Inferior parietal cortex (tissue), 1 donor: ENCODE measurements at regions not wholly inside any gene's neighbourhood (a gene's known extent, or its start where the extent isn't known, plus 50 kb on each side); places are given as distances from the start of the nearest gene placed in this dataset.

Experiments used
- DNase-seq: peaks from one replicate; pipeline ENCODE4 v3.0.0-alpha.2; 2016; ENCODE audit errors: extremely low spot score

DNA sequence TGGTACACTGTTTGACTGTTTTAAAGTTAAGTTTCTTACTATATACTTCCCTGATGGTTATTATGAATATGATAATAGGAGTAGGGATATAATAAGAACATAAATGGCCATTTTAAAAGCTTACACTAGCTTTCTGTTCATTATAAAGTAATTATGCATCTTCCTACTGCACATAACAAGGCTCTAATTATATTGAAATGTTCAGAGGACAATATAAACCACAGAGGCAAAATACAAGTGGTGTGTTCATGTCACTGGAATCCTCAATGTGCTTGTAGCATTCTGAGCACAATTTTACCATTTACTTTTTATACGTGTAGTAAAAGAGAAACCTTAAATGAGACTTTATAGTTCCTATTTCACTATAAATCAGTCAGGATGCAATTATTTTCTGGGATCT is 268.3 kb downstream of the TMA16 start:
- DNase-seq = no peak

DNA sequence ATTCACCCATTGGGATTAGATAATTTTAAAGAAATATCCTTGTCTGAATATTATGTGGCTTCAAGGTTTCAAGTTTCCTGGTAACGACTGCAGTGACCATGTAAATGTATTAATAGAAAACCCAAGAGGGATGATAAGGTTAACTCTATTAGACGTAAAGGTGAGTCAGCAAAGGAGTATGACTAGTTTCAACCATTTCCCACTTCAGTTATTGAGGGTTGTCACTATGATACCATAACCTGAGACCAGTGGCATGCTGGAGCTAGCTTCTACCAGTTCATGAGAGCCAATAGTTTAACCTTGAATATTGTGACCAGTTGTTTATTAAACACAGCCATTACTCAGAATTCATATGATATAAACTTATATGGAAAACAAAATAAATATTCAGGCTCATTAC is 270.1 kb downstream of the TMA16 start:
- DNase-seq = no peak

DNA sequence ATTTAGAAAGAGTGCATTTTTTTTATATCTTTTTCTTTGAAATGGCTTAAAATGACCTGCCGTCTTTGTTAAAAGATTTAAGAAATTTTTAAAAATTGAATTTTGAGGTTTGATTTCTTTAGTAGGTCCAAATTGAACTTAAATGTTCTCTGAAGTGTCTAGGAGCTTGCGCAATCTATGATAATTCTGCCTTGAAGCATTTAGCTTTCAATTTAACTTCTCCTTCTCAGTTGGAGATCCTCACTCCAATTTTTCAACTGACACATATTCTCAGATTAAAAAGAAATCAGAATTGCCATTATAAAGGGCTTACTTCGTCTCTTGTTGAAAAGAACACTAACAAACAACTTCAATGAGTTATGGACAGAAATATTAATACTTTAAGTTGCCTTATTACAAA is 273.5 kb downstream of the TMA16 start:
- DNase-seq = no peak

DNA sequence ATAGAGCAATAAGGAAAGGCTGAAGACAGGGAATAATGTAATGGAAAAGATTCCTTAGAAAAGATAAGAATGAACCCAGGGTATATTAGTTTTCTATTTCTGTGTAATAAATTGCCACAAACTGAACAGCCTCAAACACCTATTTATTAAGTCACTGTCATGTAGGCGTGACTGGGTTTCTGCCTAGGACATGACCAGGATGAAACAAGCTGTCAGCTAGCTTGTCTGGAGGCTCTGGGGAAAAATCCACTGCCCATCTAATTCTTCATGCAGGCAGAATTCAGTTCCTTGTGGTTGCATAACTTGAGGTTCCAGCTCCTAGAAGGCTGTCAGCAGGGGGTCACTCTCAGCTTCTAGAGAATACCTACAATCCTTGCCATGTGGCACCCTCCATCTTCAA is 277.7 kb downstream of the TMA16 start:
- no peak for DNase-seq

DNA sequence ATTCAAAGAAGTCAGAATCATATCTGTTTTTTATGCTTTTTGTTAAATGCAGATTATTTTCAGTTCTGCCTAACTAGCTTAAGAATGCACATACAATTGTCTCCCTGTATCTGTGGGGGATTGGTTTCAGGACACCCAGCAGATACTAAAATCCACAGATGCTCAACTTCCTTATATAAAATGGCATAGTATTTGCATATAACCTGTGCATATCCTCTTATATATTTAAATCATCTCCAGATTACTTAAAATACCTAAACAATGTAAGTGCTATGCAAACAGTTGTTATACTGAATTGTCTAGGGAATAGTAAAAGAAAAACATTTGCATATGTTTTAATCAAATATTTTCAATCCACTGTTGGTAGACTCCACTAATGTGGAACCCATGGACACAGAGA is 279.4 kb downstream of the TMA16 start:
- DNase-seq = no peak

DNA sequence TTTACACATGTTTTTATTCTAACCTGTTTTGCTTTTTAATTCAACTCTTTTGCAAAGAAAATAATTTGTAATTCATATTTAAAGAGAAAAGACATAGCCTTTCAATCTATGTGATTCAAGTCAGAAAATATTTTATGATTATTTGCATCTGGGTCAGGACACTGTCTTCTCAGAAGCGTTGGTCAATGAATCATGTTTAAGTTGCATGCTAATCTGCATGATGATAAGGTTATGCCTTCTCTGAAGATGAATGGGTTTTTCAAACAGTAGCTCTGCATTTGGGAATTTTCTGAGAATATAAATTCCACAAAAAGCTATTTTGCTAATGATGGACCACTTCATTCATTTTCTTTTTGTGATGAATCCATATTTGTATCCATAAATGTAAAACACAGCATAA is 282.5 kb downstream of the TMA16 start:
- DNase-seq = no peak

DNA sequence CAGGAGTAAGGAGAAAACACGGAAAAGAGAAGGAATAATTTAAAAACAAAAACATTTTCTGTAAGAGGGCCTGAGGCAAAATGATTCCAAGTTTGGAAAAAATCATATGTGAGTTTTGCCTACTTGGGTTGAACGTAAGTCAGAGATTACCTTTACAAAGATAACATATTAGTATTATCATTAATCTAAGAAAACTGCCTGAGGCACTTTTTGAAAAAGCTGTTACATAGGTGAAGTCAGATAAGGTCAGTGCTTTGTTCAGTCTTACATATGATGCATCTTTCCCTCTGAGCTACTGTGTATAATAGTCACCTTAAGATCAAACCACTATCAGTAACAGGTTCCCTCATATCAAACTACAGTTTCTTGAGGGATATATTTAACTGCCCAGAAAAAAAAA is 287.2 kb downstream of the TMA16 start:
- no peak for DNase-seq

DNA sequence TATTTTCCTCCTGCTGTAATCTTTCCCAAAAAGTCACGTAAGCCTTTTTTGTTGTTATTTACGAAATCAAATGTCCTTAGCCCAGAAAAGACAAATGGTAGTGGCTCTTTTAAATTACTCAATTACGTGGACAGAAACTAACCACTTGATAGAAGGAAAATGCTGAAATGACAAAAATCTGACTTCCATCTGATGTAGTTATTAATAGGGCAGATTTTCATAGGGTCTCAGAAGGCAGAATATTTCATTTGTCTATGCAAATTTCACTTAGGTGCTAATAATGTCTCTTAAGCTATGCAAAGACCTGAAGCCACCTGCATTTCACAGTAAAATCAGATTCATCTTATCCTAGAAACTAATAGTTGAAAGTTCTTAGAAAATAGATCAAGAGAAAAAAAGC is 295.7 kb downstream of the TMA16 start:
- DNase-seq = no peak

DNA sequence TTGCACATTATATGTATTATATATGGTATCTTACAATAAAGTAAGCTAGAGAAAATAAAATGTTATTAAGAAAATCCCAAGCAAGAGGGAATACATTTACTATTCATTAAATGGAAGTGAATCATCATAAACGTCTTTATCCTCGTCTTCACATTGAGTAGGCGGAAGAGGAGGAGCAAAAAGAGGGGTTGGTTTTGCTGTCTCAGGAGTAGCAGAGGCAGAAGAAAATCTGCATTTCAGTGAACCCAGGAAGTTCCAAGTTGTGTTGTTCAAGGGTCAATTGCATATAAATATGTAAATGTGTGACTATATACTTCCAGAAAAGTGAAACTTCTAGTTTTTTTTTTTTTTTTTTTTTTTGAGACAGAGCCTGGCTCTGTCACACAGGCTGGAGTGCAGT is 301.4 kb downstream of the TMA16 start:
- DNase-seq = no peak

DNA sequence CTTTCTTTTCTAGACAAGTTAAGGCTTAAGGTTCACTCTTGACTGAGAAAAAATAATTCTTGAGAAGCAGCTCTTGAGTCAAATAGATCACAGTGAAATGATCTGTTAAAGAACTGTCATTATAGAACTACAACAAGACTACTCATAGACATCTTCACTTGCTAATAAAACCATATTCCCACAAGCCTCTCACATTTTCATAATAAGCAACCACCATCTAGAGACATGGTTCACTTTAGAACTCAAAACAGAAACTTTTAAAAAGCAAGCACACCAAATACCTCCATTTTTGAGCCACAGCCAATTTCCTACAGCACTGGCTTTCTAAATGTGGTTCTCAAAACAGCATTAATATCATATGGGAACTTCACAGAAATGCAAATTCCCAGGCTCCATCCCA is 309.5 kb downstream of the TMA16 start:
- DNase-seq = no peak

DNA sequence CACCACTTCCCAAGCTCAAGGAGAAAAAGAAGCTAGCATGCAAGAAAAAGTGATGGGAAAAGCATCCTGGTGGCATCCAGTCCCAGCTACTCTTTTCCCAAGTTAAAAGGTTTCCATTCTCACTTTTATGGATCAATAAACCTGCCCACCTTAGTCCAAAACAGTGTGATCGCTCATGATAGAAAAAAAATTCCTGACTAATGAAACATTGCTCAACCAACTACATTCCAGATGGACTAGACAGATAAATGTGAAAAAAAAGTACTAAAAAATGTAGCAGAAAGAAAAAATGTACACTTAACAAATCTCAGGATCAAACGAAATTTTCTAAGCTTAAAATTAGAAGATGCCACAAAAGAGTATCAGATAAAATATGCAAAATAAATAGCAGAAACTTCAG is 312.2 kb downstream of the TMA16 start:
- no peak for DNase-seq

DNA sequence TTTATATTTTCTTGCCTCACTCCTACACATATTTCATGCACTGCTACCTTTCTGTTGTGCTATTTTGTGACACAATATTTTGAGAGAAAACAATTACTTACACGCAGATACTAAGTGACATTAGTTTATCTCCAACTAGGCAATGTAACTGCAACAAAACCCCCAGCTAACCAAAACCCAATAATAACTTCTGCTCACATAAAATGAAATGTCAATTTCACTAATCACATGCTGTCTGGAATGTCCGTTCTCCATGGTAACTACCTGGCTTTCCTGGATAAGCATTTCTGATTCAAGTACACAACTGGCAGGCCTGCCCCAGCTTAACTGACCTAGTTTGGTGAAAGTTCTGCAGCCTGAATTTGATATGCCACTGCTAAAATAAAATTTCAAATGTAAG is 313.5 kb downstream of the TMA16 start:
- DNase-seq = no peak

DNA sequence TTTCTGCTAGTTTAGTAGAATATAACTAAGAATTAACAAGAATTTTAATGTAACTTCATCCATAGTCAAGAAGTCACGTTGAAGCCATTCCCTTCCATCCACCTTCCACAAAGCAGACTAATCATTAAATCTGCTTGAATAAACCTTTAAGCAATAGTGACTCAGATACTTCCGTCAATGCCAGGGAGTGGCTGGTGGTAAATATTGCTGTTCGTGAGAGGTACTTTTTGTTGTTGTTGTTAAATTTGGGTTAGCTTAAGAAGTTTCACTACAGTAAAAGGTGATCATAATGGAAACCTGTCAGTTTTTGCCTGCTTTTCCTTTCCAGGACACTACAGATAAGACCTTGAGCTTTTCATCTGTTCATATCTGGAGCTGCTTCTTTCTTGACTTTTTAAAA is 316.3 kb downstream of the TMA16 start:
- no peak for DNase-seq

DNA sequence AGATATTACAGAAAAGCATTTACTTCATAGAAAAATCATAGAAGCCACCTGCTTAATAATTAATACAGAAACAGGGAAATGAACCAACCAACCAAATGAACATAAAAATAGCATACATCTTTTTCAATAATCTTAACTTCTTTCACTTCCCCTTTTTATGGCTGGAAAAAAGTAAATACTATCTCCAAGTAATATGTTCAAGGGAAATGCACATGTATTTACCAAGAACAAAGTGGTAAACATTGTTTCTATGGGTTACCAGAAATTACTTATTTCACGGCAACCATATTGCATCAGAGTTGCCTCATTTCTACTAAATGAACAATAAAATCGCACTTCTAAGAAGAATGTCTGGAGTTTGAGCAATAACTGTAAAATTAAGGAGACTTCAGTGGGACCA is 321.3 kb downstream of the TMA16 start:
- no peak for DNase-seq

DNA sequence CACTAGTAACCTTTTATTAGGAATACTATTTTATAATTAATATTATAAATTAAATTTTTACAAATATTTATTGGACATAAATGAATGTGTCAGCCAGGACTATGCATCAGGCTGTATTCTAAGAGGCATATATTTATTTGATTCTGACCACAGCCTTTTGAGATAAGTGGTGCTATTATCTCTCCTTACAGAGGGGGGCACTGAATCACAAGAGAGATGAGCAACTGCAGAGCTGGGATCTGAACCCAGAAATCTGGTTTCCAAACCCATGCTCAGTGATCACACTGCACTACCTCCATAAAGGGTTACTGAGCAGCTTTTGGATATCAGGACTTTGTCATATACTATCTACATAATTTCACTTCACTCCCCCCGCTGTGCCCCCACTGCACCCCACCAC is 322.0 kb downstream of the TMA16 start:
- DNase-seq = no peak

DNA sequence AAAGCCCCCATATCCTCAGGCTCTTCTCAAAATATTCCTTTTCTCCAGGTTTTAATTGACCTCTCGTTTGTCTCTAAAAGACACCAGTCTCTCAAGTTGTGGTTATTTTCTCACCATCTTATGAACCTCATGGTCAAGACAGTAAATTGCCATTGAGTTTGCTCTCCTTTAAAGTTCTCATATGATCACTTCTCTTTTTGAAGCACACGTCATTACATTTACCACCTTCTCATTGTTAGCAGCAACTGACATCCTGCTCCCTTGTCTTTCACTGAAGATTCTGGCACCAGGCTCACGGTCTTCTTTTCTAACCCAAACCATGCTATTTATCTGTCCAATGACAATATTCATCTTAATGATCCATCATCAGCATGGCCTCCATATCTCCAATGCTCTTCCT is 324.2 kb downstream of the TMA16 start:
- no peak for DNase-seq

DNA sequence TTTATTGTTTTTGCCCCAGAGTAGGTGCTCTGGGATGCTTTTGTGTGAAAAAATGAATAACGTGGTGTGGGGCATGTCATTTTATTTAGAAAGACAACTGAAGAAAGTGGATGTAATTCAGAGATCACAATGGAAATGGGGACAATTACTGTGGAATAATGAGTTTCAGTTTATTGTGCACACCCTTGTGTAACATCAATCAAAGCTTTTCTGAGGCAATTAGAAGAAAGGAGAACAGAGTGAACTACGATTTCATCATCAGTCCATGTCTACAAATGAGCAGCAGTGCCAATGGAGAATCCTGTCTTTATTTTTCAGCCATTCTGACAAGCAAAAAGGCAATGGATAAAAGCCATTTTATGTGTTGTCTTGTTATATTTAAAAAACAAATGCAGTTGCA is 339.2 kb downstream of the TMA16 start:
- peak; percentile 4 for DNase-seq

DNA sequence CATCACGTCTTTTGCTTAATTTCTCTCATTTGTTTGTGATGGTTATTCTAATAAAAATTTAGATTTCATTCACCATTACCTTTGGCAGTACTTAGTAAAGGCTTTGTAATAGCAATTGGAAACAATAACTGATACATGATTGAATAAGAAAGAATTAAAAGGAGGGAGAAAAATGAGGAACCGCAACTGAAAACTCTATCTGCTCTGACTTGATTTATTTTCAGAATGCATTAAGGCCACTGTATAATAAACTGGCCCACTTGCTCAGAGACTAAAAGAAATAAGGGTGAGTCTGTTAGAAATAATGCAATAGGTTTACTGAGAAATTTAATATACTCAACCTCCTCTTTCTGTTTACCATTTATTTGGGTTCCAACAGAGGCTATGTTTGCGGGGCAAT is 351.5 kb downstream of the TMA16 start:
- no peak for DNase-seq

DNA sequence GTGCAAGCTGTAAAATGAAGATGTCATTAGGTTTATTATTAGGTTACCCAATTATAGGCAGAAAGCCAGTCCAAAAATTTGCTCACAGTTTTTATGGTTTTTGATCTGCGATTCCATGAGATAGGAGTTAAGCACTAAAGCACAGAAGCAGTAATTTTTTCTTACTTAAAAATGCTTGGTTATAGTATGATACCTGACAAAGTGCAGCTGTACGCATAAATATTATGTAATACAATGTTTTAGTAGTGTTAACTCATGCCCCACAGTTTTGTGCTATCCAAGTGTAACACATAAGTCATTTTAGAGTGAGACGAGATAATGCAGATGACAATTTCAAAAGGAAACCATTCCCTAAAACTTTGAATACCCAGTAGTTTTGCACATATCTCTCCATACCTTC is 357.8 kb downstream of the TMA16 start:
- no peak for DNase-seq

DNA sequence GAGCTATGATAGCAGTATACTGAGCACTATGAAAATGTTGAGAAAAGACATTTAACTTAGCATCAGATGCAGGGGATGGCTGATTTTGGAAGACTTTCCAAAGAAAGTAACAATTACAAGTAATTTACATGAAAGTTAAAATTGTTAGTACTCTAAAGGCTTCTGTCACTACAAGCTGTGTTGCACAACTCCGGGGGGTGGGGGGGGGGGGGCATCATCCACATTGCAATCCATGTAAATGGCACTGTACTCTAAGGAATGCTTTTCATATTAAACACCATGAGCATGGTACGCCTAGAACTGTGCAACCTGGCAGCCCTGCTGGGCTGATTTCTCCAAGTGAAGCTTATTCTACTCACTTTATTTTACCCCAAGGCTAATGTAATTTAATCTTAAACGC is 363.4 kb downstream of the TMA16 start:
- no peak for DNase-seq

DNA sequence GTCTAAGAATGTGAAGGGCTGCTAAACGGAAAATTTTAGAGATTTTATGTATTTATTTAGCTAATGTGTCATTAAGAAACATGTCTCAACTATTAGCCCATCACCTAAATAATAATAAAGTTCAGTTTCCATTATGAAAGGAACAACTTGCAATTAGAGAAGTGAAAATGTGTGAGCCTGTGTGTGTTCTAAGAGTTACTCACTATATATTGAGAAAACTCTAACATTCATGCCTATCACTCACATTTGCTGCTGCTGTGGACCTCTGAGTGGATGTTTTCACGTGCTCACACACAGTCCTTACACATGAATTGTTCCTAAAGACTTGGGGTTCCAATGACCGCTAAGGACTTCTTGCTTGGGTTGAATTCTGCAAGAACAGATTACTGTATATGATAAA is 364.0 kb downstream of the TMA16 start:
- DNase-seq = no peak

DNA sequence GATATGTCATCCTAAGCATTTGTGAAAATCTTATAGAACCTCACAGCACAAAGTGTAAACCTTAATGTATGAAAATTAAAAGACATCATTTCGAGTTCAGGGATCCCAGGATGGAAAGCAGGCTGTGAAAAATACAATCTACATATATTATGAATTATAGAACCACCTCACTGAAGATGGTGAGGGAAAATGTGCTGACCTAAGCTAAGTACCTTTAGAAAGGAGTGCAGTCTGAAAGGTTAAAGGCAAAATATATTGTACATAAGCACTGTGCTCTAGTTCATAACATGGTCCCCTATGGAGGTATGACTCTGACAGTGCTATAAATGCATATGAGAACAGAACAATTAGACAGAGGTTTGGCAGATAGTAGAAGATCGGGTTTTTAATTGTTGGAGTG is 368.6 kb downstream of the TMA16 start:
- DNase-seq = no peak

DNA sequence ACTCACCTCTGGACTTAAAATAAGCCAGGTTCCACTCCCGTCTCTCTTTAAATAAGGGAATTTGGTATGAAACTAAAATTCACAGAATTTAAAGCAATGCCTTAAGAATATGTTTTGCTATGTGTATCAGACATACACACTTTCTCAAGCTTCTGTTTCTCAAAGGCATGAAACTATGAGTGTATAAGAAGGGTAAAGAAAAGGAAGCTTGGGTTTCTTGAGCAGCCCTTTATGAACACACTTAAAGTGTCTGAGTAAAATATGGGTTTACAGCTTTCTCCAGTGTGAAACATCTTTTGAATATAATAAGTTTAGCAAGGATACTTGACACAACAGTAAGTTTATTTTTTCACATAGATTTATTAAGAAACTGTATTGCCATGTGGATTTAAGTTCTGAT is 370.5 kb downstream of the TMA16 start:
- no peak for DNase-seq

DNA sequence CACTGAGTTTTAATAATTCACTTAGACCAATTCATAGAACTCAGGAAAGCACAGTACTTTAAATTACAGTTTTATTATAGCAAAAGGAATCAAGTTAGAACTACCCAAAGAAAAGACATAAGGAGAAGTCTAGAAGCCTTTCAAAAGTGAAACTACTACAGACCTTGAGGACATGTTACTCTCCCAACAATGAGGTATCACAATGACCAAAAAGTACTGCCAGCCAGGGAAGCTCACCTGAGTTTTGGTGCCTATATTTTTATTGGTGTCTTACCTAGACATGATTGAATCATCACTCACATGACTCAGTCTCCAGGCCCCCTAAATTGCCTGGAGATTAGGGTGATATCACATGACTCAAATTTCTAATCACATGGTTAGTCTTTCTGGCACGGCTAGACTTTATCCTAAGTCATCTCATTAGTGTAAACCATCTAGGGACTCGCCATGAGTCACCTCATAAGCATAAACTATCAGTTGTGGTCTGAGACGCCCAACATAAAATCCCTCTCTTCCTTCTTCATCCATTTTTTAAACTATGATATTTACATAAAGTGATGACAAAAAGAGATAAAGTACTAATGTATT is 372.3 kb downstream of the TMA16 start:
- no peak for DNase-seq

DNA sequence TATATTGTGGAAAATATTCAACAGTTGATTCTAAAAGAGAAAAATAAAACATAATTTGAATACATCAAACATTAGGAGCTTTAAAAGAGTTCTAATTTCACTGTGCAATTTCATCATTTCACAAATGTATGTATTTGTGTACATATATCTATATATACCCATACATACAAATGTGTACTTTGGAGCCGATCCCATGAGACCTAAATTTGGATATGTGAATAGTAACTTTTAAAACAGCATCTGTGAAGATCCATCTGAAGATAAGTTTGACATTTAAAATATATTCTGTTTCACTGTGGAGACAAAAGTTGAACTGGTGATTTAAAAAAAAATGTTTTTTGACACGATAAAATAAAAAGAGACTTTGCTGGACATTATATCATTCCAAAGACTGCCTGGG is 374.0 kb downstream of the TMA16 start:
- DNase-seq = no peak
